Liver (tissue), 7 donors: ENCODE measurements at regions not wholly inside any gene's neighbourhood (a gene's known extent, or its start where the extent isn't known, plus 50 kb on each side); places are given as distances from the start of the nearest gene placed in this dataset.
"Not testable (repeated sequence)": the region's sequence is repeated elsewhere in the genome, so short reads cannot be mapped to it uniquely, and the experiment has no call there.

Experiments
- DNase-seq: peaks from one replicate; pipeline ENCODE4 v3.0.0-alpha.2; 2017; ENCODE audit warnings: low spot score
- H3K27ac ChIP-seq, 2 donors: one replicate each; pipeline ENCODE4 v1.7.0; 2013; ENCODE audit warnings: inconsistent platforms in 2 of 2, low read length in 2 of 2, control low read depth in 1 of 2, low read depth in 1 of 2, mild to moderate bottlenecking in 1 of 2
- H3K27me3 ChIP-seq, 4 donors: one replicate each; pipeline versions ENCODE4 v1.6.1 to v1.7.0; 2013; ENCODE audit warnings: low read length in 3 of 4, inconsistent platforms in 1 of 4, mild to moderate bottlenecking in 1 of 4, moderate library complexity in 1 of 4; ENCODE audit not compliant: control insufficient read depth in 4 of 4, insufficient read depth in 4 of 4
- H3K36me3 ChIP-seq, 4 donors: one replicate each; pipeline versions ENCODE4 v1.6.1 to v1.7.0; 2013; ENCODE audit warnings: low read length in 3 of 4, mild to moderate bottlenecking in 3 of 4, low read depth in 1 of 4, moderate library complexity in 1 of 4; ENCODE audit not compliant: control insufficient read depth in 4 of 4, insufficient read depth in 3 of 4
- H3K4me1 ChIP-seq, 4 donors: one replicate each; pipeline versions ENCODE4 v1.6.1 to v1.7.0; 2013; ENCODE audit warnings: low read length in 3 of 4, mild to moderate bottlenecking in 3 of 4, moderate library complexity in 1 of 4; ENCODE audit not compliant: control insufficient read depth in 4 of 4, insufficient read depth in 4 of 4
- H3K4me3 ChIP-seq, 3 donors: one replicate each; pipeline versions ENCODE4 v1.6.1 to v1.7.0; 2013; ENCODE audit warnings: low read length in 3 of 3, control low read depth in 1 of 3, low read depth in 1 of 3, mild to moderate bottlenecking in 1 of 3
- H3K9ac ChIP-seq, 2 donors: one replicate each; pipeline ENCODE4 v1.7.0; 2013; ENCODE audit warnings: low read length in 2 of 2, mild to moderate bottlenecking in 2 of 2, moderate library complexity in 2 of 2, control low read depth in 1 of 2, low read depth in 1 of 2
- H3K9me3 ChIP-seq, 4 donors: one replicate each; pipeline versions ENCODE4 v1.6.1 to v1.7.0; 2013; ENCODE audit warnings: low read length in 3 of 4; ENCODE audit not compliant: control insufficient read depth in 4 of 4
- HNF4A ChIP-seq, 2 donors: conservative IDR thresholded peaks; 2 replicates each; pipeline ENCODE4 v1.6.1; 2016; ENCODE audit warnings: antibody characterized with exemption in 2 of 2, mild to moderate bottlenecking in 2 of 2
- HNF4G ChIP-seq: IDR thresholded peaks from 2 replicates; pipeline ENCODE4 v1.6.1; 2016; ENCODE audit warnings: antibody characterized with exemption
- JUND ChIP-seq, 2 donors: IDR thresholded peaks; 2 replicates each; pipeline ENCODE4 v1.6.1; 2016; ENCODE audit warnings: antibody characterized with exemption in 2 of 2
- MAX ChIP-seq: IDR thresholded peaks from 2 replicates; pipeline ENCODE4 v1.6.1; 2016; ENCODE audit warnings: antibody characterized with exemption
- NR2F2 ChIP-seq: IDR thresholded peaks from 2 replicates; pipeline ENCODE4 v1.6.1; 2016; ENCODE audit warnings: antibody characterized with exemption
- RAD21 ChIP-seq, 2 donors: IDR thresholded peaks; 2 replicates each; pipeline ENCODE4 v1.6.1; 2016; ENCODE audit warnings: antibody characterized with exemption in 2 of 2, mild to moderate bottlenecking in 2 of 2
- REST ChIP-seq: IDR thresholded peaks from 2 replicates; pipeline ENCODE4 v1.6.1; 2016; ENCODE audit warnings: antibody characterized with exemption, mild to moderate bottlenecking
- YY1 ChIP-seq: IDR thresholded peaks from 2 replicates; pipeline ENCODE4 v1.6.1; 2016; ENCODE audit warnings: antibody characterized with exemption, mild to moderate bottlenecking
- WGBS: extraction: QIAGEN DNeasy Blood & Tissue Kit; methylation state at CpG from one replicate; pipeline ENCODE4 v1.1.7; 2013; 5-methylcytosine and 5-hydroxymethylcytosine counted together
- TF ChIP-seq, protein P1 (sequence below): IDR thresholded peaks from 2 replicates; pipeline ENCODE4 v1.6.1; 2016; ENCODE audit warnings: antibody characterized with exemption
- donor health status: healthy.
- donor health status: healthy.
- donor health status: healthy.
- donor health status: healthy.

GRCh38 chr7:115793958-115794702 lies 236.4 kb downstream of the TFEC start:
- Histone ChIP-seq H3K4me1 (no peaks in the 10 kb centered on the region), H3K9me3 (peaks cover 0 to 2% (median 0%) of the 10 kb centered on the region in 4 donors), H3K27ac (no peak overlapping the region), H3K9ac (no peak overlapping the region), H3K36me3 (no peaks in the 10 kb centered on the region), H3K4me3 (no peak overlapping the region), H3K27me3 (no peaks in the 10 kb centered on the region)
- no peak for DNase-seq
- TF ChIP-seq HNF4G (no peak), YY1 (no peak), NR2F2 (no peak), REST (no peak), JUND (IDR thresholded peaks at IDR 0.05) (no peak), RAD21 (IDR thresholded peaks at IDR 0.05) (no peak), MAX (no peak)
- TF ChIP-seq, protein P1, sequence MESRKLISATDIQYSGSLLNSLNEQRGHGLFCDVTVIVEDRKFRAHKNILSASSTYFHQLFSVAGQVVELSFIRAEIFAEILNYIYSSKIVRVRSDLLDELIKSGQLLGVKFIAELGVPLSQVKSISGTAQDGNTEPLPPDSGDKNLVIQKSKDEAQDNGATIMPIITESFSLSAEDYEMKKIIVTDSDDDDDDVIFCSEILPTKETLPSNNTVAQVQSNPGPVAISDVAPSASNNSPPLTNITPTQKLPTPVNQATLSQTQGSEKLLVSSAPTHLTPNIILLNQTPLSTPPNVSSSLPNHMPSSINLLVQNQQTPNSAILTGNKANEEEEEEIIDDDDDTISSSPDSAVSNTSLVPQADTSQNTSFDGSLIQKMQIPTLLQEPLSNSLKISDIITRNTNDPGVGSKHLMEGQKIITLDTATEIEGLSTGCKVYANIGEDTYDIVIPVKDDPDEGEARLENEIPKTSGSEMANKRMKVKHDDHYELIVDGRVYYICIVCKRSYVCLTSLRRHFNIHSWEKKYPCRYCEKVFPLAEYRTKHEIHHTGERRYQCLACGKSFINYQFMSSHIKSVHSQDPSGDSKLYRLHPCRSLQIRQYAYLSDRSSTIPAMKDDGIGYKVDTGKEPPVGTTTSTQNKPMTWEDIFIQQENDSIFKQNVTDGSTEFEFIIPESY, result no peak
- 70% methylated on average over 7 of the region's 7 CpGs for WGBS

- 88% methylated on average over 27 of the region's 27 CpGs for WGBS
- Histone ChIP-seq H3K9me3 (peaks cover 0 to 2% (median 0%) of the 10 kb centered on the region in 4 donors), H3K9ac (no peak overlapping the region), H3K36me3 (no peaks in the 10 kb centered on the region), H3K27me3 (no peaks in the 10 kb centered on the region), H3K4me1 (no peaks in the 10 kb centered on the region), H3K27ac (no peak overlapping the region), H3K4me3 (no peak overlapping the region)
- no peak for TF ChIP-seq HNF4A (conservative IDR thresholded peaks at IDR 0.05)
- TF ChIP-seq, protein P1, result no peak
- no peak for DNase-seq
These were observed 240.7 kb downstream of the TFEC start for GRCh38 chr7:115789901-115790300.

DNA sequence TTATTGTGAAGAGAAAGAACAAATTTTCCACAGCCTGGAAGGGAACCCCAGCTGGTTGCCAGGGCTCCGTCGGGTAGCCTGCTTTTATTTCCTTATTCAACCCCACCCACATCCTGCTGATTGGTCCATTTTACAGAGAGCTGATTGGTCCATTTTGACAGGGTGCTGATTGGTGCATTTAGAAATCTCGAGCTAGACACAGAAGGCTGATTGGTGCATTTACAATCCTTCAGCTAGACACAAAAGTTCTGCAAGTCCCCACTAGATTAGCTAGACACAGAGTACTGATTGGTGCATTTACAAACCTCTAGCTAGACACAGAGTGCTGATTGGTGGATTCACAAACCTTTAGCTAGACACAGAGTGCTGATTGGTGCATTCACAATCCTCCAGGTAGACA lies 241.1 kb downstream of the TFEC start:
- H3K4me1 ChIP-seq, H3K9me3 ChIP-seq, H3K27ac ChIP-seq, H3K4me3 ChIP-seq, H3K27me3 ChIP-seq, H3K36me3 ChIP-seq, DNase-seq, H3K9ac ChIP-seq: not testable (repeated sequence)
- WGBS, result 80% methylated on average over 3 of the region's 3 CpGs
